GF-D8 (cell line): ENCODE measurements at regions not wholly inside any gene's neighbourhood (a gene's known extent, or its start where the extent isn't known, plus 50 kb on each side); places are given as distances from the start of the nearest gene placed in this dataset.
"Not testable (repeated sequence)": the region's sequence is repeated elsewhere in the genome, so short reads cannot be mapped to it uniquely, and the experiment has no call there.

Experiments
- DNase-seq: peaks from one replicate; lab custom pipeline; 2025; lab: John Stamatoyannopoulos, UW

GRCh38 chr14:38567703-38568102 is 311.8 kb upstream of the CLEC14A start:
- no peak for DNase-seq

DNA sequence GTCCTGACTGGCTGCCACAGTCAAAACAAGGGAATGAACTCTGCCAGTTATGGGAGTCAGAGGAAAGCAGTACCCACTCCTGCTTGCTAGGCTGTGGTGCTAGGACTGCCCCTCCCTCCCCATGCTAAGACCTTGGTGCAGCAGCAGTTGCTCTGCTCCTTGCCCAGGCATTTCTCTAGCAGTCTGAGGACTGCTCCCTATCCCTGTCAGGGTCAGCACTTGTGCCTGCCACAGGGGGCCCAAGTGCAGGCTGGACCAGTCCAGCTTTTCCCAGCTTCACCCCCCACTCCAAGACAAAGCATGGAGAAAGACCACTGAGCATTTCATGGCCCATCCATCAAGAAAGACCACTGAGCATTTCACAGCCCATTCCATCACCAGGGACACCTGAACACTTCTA is 305.8 kb upstream of the CLEC14A start:
- no peak for DNase-seq

- DNase-seq = no peak
Observed at GRCh38 chr14:38559711-38560110, 303.8 kb upstream of the CLEC14A start.

GRCh38 chr14:38557391-38557790 is 301.5 kb upstream of the CLEC14A start:
- DNase-seq = not testable (repeated sequence)

DNA sequence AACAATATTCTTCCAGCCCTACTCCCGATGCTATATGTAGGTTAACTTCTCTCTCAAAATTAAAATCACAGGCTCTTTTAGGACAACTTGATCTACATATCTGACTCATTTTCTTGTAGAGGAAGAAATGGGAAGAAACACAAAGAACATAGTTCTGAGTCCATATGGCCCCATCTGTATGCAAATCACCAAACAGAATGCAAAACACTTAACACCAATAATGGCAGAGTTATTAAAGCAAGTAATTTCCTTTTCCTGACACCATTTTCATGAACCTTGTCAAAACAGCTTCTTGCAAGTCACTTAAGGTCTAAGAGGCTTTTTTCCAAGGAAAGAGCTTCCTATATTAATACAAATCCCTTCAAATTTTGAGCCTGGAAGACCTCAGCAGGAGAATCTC is 300.4 kb upstream of the CLEC14A start:
- DNase-seq = no peak

DNA sequence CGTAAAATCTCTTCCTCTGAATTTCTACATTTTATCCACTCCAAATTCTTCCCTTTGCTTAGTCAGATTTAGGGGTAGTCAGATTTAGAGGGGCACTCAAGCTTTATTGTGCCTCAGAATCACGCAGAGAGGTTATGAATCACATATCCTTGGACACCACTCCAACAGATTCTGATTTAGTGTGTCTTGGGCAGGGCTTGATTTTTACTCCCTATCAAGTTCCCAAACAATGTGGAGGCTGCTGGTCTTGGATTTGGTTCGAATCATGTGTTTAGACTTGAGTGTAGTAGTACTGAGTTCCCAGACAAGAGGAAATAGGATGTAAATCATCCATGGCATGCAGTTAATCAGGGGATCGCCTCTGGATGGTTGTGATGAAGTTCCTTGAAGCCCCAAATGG is 298.1 kb upstream of the CLEC14A start:
- no peak for DNase-seq

DNA sequence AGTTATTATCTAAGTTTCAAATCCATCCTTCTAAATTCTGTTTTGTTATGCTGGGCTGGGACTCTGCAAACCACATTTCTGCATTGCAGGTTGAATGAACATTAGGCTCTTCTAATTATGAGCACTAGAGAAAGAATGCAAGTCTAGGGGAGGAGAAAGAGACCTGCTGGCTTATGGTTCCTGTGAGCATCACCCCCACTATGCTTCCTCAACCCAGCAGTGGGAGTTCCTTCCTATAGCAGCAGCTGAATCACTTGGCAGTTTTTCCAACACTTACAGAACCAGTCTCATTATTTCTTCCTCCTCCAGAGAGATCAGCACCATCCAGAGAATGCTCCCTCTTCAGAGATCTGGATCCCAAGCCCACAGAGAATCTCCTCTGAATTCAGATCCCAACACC is 297.7 kb upstream of the CLEC14A start:
- no peak for DNase-seq

DNA sequence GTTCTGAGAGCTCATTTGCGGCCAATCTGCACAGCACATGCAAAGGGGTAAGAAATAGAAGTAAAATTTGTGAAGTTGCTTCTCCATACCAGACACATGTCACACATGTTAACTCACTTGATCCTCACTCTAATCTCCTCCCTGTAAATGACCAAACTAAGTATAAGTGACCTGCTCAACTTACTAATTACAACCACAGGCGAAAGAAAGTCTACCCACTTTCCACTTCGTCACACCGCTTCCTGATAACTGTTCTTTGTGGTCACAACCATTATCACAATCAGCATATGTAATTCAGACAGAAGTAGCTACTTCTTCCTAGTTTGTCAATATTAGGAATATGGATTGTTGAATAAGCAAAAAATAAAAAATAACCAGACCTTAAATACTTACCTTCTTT is 293.7 kb upstream of the CLEC14A start:
- peak; percentile 84 for DNase-seq

DNA sequence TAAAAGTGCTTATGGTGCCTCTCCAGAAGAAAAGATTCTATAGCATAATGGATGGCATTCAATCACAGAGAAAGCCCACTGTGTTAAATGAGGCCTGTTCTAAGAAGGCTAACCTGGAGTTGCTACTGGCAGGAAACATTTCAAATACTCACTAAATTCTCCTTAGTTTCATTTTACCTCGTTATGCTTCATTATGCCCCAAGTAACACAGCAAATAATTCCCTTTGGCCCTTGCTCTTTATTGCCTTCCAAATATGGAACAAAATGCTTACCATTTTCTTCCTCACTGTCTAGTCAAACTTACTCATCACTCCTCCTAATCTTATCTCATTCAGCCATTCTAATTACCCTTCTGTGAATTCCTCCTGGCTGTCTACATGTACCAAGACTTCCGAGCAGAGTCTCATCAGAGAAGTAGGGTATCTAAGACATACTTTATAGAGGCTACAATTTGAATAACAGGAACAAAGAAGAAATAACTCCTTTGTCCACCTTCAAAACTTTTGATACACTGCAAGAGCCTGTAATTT is 292.1 kb upstream of the CLEC14A start:
- no peak for DNase-seq

- DNase-seq = no peak
Observed at GRCh38 chr14:38546932-38547551, 291.1 kb upstream of the CLEC14A start.

DNA sequence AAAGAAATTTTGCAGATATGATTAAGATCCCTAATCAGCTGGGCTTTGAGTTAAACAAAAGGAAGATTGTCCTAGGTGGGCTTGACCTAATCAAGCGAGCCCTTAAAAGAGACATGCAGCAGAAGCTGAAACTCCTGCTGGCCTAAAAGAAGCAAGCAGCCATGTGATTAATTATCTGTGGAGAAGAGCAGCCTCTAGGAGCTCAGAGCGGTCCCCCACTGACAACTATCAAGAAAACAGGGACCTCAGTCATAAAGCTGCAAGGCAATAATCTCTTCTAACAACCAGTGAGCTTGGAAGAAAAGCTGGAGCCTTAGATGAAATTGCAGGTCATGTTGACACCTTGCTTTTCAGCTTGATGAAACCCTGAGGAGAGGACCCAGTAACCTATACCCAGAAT is 288.9 kb upstream of the CLEC14A start:
- no peak for DNase-seq

- not testable (repeated sequence) for DNase-seq
Observed at GRCh38 chr14:38543851-38544250, 288.0 kb upstream of the CLEC14A start.

GRCh38 chr14:38538053-38538452 is 282.2 kb upstream of the CLEC14A start:
- DNase-seq = not testable (repeated sequence)

DNA sequence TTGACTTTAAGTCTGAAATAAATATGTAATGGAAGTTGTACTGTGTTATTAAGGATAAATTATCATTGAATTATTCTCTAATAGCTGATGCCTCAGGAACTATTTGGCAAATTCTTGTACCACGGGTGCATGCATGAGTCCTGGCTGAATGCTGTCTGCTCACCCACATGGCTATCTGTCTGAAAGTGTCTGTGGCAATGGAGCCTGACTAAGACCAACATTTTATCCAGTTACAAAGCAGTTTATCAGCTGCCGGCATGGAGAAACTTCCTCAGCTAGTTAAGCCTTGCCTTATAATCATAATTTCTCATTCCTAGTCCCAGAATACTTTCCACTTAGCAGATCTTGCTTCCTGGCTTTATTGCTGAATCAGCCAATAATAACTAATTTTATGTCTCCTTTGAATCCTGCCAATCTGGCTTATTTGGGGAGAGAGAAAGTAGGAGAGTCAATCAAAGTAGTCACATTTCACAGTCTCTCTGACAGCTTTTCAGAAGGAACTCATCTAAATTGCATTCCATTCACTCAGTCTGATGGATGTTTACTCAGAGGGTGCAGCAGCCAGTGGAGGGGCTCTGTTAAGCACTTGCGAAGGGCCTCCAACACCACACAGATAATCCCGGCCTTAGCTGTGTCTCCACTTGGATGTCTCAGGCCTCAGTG is 280.6 kb upstream of the CLEC14A start:
- no peak for DNase-seq

DNA sequence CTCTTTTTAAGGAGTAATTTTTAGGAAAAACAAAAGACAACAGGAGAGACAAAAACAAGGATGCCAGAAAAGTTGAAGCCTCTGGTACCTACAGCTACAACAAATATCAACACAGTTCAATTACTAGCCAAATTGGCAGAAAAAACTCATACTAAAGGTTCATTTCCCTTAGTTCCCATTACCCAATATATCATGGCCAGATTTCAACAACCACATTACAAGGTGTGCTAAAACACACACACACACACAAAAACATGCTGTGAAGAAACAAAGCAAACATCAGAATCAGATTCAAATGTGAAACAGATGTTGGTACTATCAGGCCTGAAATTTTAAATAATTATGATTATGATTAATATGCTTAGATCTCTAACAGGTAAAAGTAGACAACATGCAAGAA is 272.7 kb upstream of the CLEC14A start:
- DNase-seq = no peak

- no peak for DNase-seq
Observed at GRCh38 chr14:38527502-38527878, 271.6 kb upstream of the CLEC14A start.

- no peak for DNase-seq
Observed at GRCh38 chr14:38526826-38527501, 271.1 kb upstream of the CLEC14A start.

DNA sequence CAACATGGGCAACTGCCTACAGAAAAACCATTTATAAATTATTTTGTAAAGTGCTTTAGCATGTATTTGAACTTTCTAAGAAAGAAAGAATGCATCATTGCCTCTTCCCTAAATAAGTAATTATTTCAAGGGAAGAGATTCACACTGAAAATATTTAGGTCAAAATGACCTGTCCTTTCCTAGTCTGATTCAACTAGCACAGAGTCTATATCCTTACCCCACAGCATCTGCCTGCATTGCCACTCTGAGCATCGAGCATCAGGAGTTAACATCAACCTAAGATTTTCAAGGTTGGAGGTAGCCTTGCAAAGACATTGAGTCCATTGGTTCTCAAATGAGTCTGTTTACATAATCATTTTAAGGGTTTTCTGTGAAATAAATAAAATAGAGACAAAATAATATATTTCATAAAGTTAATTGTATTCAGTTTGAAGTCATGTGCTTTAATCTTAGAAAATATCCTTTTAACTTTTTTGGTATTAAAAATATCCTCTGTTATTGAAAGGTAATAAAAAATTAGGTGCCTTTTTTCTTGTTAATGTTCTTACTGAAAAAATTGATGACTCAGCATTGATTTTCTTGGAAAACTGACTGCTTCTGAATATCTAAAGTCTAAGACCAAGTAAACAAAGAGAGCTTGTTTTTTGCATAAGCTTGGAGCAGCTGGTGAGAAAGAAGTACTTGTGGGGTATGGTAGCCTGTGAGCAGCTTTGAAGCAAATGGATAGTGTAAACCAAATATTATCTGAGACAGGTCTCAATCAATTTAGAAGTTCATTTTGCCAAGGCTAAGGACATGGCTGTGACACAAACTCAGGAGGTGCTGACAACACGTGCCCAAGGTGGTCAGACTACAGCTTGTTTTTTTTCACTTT is 269.0 kb upstream of the CLEC14A start:
- DNase-seq = no peak

DNA sequence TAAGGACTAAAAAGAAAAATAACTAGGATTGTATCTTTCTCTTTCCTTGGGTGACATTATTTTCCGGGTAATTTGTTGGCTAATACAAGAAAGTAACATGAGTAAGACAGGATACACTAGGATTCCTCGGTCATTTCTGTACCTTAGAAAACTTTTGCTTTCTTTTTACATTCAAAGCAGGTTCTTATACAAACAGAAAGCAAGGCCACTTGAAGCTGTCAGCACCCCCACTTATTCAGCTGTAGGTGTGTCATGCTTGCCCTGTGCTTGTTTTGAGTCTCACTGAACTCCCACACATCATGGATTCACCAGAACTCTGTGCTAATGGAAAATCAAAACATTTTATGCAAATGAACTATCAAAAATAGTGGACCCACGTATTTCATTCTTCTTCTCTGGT is 266.8 kb upstream of the CLEC14A start:
- no peak for DNase-seq

GRCh38 chr14:38521591-38521990 is 265.7 kb upstream of the CLEC14A start:
- DNase-seq = no peak

GRCh38 chr14:38517426-38517825 is 261.5 kb upstream of the CLEC14A start:
- DNase-seq = no peak

- DNase-seq = no peak
Observed at GRCh38 chr14:38512236-38512635, 256.3 kb upstream of the CLEC14A start.
